NT2/D1 (cell line): ENCODE measurements at regions not wholly inside any gene's neighbourhood (a gene's known extent, or its start where the extent isn't known, plus 50 kb on each side); places are given as distances from the start of the nearest gene placed in this dataset.

Experiments
- YY1 ChIP-seq: IDR thresholded peaks from 2 replicates; pipeline ENCODE4 v1.6.1; 2011; ENCODE audit not compliant: insufficient read length, insufficient read depth
- ZNF274 ChIP-seq: IDR thresholded peaks from 2 replicates; pipeline ENCODE4 v1.6.1; 2011; ENCODE audit warnings: mild to moderate bottlenecking, low read depth, low read length

DNA sequence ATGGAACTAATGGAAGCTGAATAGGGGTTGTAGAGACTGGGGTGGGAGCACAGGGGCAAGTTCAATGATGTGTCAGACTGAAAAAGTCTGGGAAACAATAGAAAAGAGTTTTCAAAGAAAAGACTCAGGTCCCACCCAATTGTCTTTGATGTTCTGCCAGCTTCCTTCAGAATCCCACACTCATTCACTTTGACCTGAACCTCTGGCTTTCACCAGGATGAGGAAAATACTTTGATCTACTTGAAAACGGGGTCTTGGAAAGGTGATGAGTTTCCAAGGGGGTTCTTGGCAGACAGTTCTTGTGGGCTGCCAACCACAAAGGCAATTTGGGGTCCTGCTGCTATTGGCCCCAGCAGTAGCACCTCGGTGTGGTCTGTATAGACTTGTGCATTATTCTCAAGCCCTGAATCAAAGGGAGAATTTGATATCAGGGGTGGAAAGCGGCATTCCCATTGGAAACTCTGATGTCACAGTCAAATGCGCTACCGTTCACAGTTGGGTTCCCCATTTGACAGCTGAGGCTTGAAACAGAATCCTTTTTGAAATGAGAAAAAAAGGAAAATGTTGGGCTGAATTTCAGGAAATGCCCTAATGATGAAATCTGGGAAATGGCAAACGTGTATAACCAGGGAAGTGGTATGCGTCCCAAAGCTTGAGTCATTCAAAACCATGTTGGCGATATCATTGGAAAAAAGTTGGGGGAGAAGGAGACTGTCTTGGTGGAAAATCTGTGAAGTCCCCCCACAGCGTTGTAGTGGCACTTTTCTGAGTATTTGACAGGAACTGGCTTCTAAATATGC lies 229.2 kb upstream of the LRTM1 start:
- no peak for TF ChIP-seq YY1
- no peak for TF ChIP-seq ZNF274
